SU-DHL-6 (cell line): ENCODE measurements at regions not wholly inside any gene's neighbourhood (a gene's known extent, or its start where the extent isn't known, plus 50 kb on each side); places are given as distances from the start of the nearest gene placed in this dataset.

Experiments used
- EZH2phosphoT487 ChIP-seq: fragments of 200-600 bp; sonication (generic), shearing (Covaris generic); conservative IDR thresholded peaks from 2 replicates; pipeline ENCODE4 v1.6.1; 2018; ENCODE audit warnings: mild to moderate bottlenecking, antibody characterized with exemption, low read length, moderate library complexity, mixed read lengths
- TF ChIP-seq, protein P1 (sequence below): fragments of 200-600 bp; sonication (generic); IDR thresholded peaks from one replicate; pipeline ENCODE4 v1.5.1; 2017; ENCODE audit warnings: antibody characterized with exemption, mild to moderate bottlenecking, low read length, moderate library complexity; ENCODE audit not compliant: insufficient read depth, poor library complexity, severe bottlenecking

DNA sequence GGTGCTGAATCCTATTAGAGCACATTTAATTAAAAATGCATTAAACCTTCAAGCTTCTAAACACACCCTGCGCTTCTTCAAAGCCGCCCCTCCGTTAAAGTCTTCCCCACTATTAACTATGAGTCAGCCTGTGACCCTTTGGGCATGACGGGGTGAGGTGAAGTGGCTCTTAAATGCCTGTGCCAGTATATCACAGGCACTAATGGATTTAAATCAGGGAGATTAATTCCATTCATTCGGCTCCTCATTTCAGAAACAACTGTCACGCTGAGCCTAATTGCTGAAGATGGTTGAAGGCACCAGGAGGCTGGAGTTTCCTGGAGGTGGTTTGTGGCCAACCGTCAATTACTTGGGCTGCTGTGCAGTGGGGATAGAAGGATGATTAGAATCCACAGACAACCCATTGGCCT lies 192.6 kb upstream of the MSX2 start:
- TF ChIP-seq, protein P1, sequence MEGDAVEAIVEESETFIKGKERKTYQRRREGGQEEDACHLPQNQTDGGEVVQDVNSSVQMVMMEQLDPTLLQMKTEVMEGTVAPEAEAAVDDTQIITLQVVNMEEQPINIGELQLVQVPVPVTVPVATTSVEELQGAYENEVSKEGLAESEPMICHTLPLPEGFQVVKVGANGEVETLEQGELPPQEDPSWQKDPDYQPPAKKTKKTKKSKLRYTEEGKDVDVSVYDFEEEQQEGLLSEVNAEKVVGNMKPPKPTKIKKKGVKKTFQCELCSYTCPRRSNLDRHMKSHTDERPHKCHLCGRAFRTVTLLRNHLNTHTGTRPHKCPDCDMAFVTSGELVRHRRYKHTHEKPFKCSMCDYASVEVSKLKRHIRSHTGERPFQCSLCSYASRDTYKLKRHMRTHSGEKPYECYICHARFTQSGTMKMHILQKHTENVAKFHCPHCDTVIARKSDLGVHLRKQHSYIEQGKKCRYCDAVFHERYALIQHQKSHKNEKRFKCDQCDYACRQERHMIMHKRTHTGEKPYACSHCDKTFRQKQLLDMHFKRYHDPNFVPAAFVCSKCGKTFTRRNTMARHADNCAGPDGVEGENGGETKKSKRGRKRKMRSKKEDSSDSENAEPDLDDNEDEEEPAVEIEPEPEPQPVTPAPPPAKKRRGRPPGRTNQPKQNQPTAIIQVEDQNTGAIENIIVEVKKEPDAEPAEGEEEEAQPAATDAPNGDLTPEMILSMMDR = no peak
- no peak for TF ChIP-seq EZH2phosphoT487
